IPS-NIHi7 (cell line): ENCODE measurements at regions not wholly inside any gene's neighbourhood (a gene's known extent, or its start where the extent isn't known, plus 50 kb on each side); places are given as distances from the start of the nearest gene placed in this dataset.

Source experiments
- DNase-seq: peaks from one replicate; pipeline ENCODE4 v3.0.0; 2012; ENCODE audit warnings: mixed read lengths; ENCODE audit errors: extremely low spot score

DNA sequence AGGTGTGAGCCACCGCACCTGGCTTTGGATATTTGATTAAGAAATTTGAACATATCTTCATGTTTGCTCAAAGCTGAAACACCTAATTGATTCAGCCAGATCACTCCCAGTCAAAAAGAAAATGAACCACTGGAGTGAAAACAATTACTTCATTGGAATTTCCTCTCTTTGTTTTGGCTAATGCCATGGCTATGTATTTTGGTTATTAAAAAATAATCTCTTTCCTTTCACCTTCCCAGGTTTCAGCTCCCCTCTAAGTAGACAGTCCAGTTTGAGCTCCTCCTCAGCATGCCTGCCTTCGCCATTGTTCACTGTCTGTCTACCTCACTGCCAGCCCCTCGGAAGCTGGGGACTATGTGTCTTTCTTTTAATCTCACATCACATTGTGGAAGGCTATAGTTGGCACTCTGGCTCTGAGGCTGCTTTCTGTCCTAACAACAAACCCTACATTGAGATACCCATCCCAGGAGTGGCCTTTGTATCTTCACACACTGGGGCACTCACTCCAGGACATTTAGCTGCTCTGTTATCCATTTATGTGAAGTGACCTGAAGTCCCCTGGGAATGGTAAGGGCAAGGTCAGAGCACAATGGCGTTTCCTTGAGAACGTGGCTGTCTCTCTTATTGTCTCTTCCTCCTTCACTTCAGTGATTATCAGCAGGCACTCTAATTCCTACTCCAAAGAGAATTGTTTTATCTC, 764.0 kb upstream of the CITED2 start:
- no peak for DNase-seq

- no peak for DNase-seq
Measured at GRCh38 chr6:140134224-140134623, 759.8 kb upstream of the CITED2 start.

- no peak for DNase-seq
Measured at GRCh38 chr6:140130074-140130473, 755.6 kb upstream of the CITED2 start.

DNA sequence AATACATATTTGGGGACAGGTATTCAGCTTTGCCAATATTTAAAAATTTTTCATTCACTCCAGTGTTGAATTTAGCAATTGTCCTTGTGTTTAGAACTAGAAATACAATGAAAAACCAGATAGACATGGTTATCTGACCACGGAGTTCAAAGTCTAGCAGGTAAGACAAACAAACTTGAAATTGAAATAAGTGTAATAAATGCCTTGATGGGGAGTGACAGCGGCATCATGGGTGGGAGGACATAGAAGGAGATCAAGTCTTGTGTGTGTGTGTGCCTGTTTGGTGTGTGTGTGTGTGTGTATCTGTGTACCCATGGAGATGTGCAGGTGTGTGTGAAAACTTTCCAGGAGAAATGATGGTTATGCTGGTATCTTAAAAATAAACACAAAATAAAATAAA, 750.0 kb upstream of the CITED2 start:
- DNase-seq: no peak

- no peak for DNase-seq
Measured at GRCh38 chr6:140108167-140108566, 733.7 kb upstream of the CITED2 start.

DNA sequence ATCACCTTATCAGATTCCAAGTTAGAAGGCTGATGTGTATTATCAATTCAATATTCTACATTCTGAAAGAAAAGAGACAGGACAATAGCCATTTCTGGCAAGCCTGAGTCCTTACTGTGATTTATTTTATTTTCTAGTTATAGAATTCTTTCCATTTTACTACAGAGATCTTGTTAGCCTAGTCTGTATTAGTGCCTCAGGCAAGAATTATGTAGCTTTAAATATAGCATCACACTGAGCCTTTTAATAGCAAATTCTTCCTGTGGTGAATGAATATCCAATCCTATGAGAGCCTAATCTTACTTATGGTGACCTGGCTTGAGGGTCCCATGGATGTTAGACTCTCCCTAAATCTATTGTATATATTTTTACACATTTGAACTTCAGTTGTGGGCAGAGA, 732.8 kb upstream of the CITED2 start:
- no peak for DNase-seq

DNA sequence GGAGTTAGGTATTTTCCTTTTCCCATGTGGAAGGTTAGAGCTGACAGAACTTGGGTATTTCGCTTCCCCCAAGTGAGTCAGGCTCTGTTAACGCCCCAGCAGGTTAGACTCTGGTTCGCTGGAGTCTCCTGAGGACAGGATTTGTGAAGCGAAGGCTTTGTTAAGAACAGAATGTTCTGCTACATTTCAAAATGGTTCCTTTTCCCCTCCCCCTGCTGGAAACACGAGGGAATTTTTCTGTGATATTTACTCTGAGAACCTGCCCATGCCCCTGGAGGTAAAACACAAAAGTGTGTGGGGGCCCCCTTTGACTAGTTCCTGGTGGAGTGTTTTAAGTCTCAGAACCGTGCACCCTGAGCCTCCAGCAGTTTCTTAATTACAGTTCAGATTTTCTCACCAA, 731.4 kb upstream of the CITED2 start:
- peak; percentile 16 for DNase-seq

DNA sequence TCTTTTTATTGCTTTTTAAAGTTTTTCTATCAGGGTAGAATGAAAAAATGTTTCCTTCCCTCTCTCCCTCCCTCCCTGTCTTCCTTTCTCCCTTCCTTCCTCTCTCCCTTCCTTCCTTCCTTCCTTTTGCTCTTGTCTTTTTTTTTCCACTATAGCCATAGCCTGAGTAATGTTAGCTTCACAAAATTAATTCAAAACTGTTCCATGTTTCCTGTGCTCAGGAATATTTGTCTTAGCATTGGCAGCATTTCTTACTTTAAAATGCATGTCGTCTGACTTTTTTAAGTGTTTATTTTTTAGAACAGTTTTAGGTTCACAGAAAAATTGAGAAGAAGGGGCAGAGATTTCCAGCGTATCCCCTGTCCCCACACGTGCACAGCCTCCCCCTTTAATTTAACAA, 730.8 kb upstream of the CITED2 start:
- no peak for DNase-seq

DNA sequence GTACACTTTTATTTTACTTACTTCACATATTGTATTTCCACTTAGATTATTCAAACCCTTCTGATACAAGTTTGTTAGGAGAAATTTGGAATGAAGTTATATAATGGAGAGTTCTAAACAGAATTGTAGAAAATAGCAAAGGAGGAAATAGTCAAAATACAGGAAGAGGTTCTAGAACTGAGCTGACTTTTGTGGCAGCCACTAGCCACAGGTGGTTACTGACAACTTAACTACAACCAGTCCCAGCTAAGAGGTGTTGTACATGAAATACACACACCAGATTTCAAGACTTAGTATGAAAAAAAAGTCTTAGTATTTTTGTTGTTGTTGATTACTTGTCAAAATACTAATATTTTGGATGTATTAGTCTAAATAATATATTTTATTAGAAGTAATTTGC, 727.4 kb upstream of the CITED2 start:
- DNase-seq: no peak

DNA sequence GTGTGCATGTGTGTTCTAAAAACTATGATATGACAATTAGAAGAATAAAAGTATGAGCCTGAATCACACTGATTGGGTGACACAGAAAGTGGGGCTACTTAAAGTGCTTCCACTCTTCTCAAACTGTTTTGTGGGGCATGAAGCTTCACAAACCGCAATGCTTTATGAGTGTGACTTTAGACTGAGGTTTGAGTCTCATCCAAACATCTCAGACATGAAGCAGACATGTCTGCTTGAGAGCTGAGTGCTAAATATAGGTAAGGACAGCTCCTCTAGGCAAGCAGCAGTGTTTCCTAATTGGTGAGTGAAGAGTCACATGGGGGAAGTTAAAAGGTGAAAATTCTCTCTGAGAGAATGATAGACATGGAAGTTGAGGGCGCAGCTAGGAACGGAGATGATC, 726.9 kb upstream of the CITED2 start:
- DNase-seq: no peak

DNA sequence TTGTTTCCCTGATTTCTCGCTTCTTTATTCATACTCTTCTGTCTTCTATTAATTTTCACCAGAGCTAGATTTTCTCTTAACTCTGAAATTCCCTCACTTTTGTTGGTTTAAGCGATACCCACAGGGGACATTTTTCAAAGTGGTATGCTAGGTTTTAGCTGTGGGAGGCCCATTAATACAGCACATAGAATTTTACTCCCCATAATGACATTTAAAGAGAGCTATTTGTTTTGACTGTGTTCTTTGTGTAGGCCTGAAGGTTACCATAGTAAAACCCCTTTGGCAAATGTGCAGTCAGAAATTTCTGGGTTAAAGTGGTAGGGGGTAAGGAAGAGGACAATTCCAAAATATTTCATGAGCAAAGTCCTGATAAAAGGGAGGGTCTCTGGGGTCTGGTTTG, 721.1 kb upstream of the CITED2 start:
- no peak for DNase-seq

DNA sequence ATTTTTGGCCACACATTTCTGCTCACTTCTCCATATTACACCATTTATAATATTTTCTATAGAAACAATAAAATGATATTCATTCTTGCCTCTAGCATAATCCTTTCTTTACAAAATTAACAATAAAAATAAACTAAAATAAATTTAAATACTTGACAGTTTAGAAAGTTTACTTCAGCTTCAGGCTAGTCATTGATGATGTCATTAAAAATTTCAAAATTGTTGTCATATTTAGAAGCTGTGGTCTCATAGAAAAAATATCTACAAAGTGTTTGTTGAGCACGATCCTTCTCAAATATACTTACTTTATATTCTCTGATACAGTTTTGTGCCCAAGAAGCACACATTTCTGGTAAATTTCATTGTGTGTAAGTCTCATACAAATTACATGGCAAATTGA, 717.4 kb upstream of the CITED2 start:
- DNase-seq: no peak

DNA sequence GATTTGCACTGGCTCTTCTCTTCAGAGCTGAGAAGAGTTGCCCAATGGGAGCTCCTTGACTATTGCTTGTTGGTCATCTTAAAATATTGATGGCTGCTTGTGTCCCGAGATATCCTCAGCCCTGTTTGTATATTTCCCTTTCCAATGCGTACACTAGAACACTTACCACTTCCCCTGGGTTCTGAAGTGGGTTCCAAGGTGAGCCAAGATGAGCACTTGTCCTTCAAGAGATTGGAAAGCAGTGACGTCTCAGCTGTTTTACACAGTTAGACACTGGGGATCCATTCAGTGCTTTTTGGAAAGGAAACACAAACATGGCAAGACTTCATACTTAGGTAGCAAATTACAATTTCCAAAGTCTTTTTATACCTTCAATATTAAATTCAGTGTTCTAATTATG, 716.4 kb upstream of the CITED2 start:
- no peak for DNase-seq

DNA sequence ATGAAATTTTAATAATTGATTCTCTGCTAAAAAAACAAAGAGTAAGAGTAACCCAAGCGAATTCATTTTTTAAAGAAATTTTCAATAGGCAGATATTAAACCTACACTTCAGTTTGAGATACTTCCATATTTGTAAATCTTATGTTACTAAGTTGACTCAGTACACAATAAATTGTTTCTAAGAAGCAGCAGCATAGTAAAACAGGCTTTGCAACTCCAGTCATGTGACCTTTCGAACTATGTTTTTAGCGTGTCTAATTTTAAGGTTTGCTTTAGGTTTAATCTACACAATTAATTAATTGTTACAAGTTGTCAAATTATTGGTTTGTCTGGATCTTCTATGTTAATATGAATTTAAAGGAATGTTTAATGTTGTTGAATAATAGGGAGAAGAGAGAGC, 708.9 kb upstream of the CITED2 start:
- no peak for DNase-seq

DNA sequence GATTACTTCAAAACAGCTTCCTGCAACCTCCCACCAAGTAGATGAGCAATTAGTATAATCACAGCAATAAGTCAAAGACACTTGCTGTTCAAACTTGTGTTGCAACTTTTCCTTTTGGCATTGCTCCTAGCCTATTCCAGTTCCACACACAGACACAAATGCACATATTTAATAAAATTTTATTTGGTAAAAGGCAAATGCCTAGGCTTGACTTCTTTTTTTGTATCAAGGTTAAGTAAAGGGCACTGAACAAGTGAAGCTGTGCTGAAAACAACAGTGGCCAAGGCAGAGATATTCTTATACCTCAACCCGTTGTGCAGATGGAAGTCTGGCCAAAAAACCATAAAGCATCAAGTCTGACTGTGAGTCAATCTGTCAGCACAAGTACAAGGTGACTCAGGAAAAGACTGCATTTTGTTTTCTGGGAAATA, 708.4 kb upstream of the CITED2 start:
- no peak for DNase-seq

DNA sequence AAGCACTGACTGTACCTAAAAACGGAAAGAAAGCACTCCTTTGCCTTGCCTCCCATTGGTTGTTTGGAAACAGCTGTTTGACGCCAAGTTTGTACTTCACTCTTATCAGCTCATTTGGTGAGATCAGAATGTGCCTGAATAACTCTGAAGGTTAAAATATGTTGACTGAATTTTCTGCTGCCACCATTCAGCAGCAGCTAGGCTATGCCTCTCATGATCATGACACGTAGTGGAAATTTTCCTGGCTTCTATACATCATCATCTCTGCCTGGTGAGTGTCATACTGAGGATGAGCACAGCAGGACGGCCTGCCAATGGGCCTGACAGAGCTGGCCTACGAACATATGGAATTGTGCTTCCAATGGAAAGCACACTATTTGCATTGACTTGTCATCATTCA, 704.9 kb upstream of the CITED2 start:
- DNase-seq: no peak

GRCh38 chr6:140078561-140079125, 704.2 kb upstream of the CITED2 start:
- DNase-seq: no peak

GRCh38 chr6:140077827-140078560, 703.5 kb upstream of the CITED2 start:
- no peak for DNase-seq

- DNase-seq: no peak
Measured at GRCh38 chr6:140076105-140076504, 701.7 kb upstream of the CITED2 start.

GRCh38 chr6:140073456-140073855, 699.0 kb upstream of the CITED2 start:
- no peak for DNase-seq

DNA sequence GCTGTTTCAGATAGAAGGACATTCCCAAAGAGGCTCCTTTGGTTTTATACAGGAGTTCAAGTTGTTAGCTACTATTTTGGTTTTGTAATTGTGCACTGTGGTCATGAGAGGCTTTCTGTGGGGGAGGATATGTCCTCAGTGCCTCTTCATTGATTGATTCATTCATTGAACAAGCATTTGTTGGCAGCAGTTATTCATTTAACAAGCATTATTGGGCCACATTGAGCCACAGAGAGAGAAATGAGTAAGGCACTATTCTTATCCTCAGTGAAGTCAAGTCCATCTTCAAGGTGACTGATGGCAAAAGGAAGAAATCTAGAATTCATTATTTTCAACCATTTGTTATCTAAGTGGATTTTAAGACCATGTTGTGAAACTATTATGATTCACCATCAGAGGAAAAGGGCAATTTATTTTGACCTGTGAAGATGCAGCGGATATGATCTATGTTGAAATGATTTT, 697.2 kb upstream of the CITED2 start:
- no peak for DNase-seq

- DNase-seq: no peak
Measured at GRCh38 chr6:140070846-140071473, 696.5 kb upstream of the CITED2 start.

DNA sequence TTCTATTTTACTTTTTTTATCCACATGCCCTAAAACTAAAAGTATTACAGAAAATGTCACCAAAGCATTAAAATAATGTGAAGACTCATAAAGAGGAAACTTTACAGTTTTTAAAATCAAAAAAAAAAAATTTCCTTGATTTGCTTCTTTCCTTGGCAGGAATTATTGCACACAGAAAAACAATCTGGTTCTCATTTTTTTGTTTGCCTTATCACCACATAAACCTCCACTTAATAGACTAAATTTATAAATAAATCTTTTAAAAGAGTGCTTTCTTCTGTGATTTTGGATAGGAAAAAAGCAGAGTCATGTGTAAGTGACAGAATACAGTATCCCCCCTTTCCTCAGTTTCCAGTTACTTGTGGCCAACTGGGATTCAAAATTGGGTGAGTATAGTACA, 695.1 kb upstream of the CITED2 start:
- no peak for DNase-seq
